Neural progenitor cell (in vitro differentiated cells): ENCODE measurements at regions not wholly inside any gene's neighbourhood (a gene's known extent, or its start where the extent isn't known, plus 50 kb on each side); places are given as distances from the start of the nearest gene placed in this dataset.

Experiments
- EZH2 ChIP-seq: fragments of 200-600 bp; sonication (generic); IDR thresholded peaks from 2 replicates; pipeline ENCODE4 v1.6.1; 2017; ENCODE audit warnings: antibody characterized with exemption, mild to moderate bottlenecking, moderate library complexity
- EZH2phosphoT487 ChIP-seq: fragments of 200-600 bp; sonication (generic); IDR thresholded peaks from 2 replicates; pipeline ENCODE4 v1.6.1; 2017; ENCODE audit warnings: antibody characterized with exemption
- TF ChIP-seq, protein P1 (sequence below): fragments of 200-600 bp; sonication (generic); IDR thresholded peaks from 2 replicates; pipeline ENCODE4 v1.5.1; 2017; ENCODE audit warnings: antibody characterized with exemption, mild to moderate bottlenecking

DNA sequence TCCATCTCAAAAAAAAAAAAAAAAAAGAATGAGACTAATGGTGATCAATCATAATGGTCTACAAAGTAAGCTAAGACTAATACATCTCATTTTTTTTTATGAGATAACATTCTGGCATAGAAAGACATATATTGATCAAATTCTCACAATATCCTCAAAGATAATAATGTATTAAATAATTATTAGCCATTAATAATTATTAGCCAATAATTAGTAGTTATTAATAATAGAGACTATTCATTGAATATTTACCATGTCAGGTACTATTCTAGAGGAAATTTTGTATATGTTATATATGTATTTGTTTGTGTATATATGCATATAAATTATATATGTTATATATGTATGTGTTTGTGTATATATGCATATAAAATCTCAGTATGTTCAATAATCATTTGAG is 137.7 kb upstream of the PTBP2 start:
- TF ChIP-seq, protein P1, sequence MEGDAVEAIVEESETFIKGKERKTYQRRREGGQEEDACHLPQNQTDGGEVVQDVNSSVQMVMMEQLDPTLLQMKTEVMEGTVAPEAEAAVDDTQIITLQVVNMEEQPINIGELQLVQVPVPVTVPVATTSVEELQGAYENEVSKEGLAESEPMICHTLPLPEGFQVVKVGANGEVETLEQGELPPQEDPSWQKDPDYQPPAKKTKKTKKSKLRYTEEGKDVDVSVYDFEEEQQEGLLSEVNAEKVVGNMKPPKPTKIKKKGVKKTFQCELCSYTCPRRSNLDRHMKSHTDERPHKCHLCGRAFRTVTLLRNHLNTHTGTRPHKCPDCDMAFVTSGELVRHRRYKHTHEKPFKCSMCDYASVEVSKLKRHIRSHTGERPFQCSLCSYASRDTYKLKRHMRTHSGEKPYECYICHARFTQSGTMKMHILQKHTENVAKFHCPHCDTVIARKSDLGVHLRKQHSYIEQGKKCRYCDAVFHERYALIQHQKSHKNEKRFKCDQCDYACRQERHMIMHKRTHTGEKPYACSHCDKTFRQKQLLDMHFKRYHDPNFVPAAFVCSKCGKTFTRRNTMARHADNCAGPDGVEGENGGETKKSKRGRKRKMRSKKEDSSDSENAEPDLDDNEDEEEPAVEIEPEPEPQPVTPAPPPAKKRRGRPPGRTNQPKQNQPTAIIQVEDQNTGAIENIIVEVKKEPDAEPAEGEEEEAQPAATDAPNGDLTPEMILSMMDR = no peak
- TF ChIP-seq EZH2phosphoT487 (no peak), EZH2 (no peak)
